HG02678 (cell line): ENCODE measurements at regions not wholly inside any gene's neighbourhood (a gene's known extent, or its start where the extent isn't known, plus 50 kb on each side); places are given as distances from the start of the nearest gene placed in this dataset.

Source experiments
- ATAC-seq: cut with Tn5 transposase; IDR thresholded peaks from one replicate; pipeline ENCODE4 v1.9.1; 2021; ENCODE audit warnings: mild to moderate bottlenecking, moderate library complexity; ENCODE audit not compliant: unreplicated experiment

GRCh38 chr6:105780146-105780860, 305.8 kb upstream of the PRDM1 start:
- ATAC-seq = peak; percentile 72

GRCh38 chr6:105779110-105779509, 307.0 kb upstream of the PRDM1 start:
- ATAC-seq = no peak

GRCh38 chr6:105775095-105775494, 311.0 kb upstream of the PRDM1 start:
- no peak for ATAC-seq

- ATAC-seq = peak; percentile 96
Measured at GRCh38 chr6:105774247-105774646, 311.9 kb upstream of the PRDM1 start.

- no peak for ATAC-seq
Measured at GRCh38 chr6:105771313-105771970, 314.7 kb upstream of the PRDM1 start.

- ATAC-seq = no peak
Measured at GRCh38 chr6:105769987-105770386, 316.1 kb upstream of the PRDM1 start.

GRCh38 chr6:105769197-105769596, 316.9 kb upstream of the PRDM1 start:
- ATAC-seq = no peak

- ATAC-seq = no peak
Measured at GRCh38 chr6:105767541-105767940, 318.6 kb upstream of the PRDM1 start.

GRCh38 chr6:105765239-105765638, 320.9 kb upstream of the PRDM1 start:
- ATAC-seq = no peak

- no peak for ATAC-seq
Measured at GRCh38 chr6:105764315-105764714, 321.8 kb upstream of the PRDM1 start.

- ATAC-seq = no peak
Measured at GRCh38 chr6:105763866-105764265, 322.3 kb upstream of the PRDM1 start.

- ATAC-seq = no peak
Measured at GRCh38 chr6:105760746-105761145, 325.4 kb upstream of the PRDM1 start.

GRCh38 chr6:105759946-105760345, 326.2 kb upstream of the PRDM1 start:
- ATAC-seq = no peak

- no peak for ATAC-seq
Measured at GRCh38 chr6:105759015-105759414, 327.1 kb upstream of the PRDM1 start.

- peak; percentile 96 for ATAC-seq
Measured at GRCh38 chr6:105757512-105758200, 328.5 kb upstream of the PRDM1 start.

- ATAC-seq = no peak
Measured at GRCh38 chr6:105755885-105756284, 330.3 kb upstream of the PRDM1 start.

GRCh38 chr6:105753620-105754211, 332.4 kb upstream of the PRDM1 start:
- no peak for ATAC-seq

GRCh38 chr6:105753207-105753606, 332.9 kb upstream of the PRDM1 start:
- no peak for ATAC-seq

- no peak for ATAC-seq
Measured at GRCh38 chr6:105750089-105750488, 336.0 kb upstream of the PRDM1 start.

- ATAC-seq = no peak
Measured at GRCh38 chr6:105748737-105749161, 337.4 kb upstream of the PRDM1 start.

- no peak for ATAC-seq
Measured at GRCh38 chr6:105747823-105748405, 338.2 kb upstream of the PRDM1 start.
